Uterus (tissue), 3 donors: ENCODE measurements at regions not wholly inside any gene's neighbourhood (a gene's known extent, or its start where the extent isn't known, plus 50 kb on each side); places are given as distances from the start of the nearest gene placed in this dataset.

Experiments used
- DNase-seq, 2 donors: peaks; one replicate each; pipeline ENCODE4 v3.0.0-alpha.2; 2019 to 2020
- H3K27ac ChIP-seq, 2 donors: fragments of 200-600 bp; sonication (generic); 1 replicate in 1 of 2; 2 replicates in 1 of 2; pipeline ENCODE4 v1.5.1; 2016 to 2018
- H3K27me3 ChIP-seq, 2 donors: fragments of 200-600 bp; sonication (generic); one replicate each; pipeline ENCODE4 v1.5.1; 2018 to 2019; ENCODE audit warnings: control low read depth in 1 of 2
- H3K36me3 ChIP-seq, 2 donors: fragments of 200-600 bp; sonication (generic); one replicate each; pipeline ENCODE4 v1.5.1; 2019; ENCODE audit warnings: control low read depth in 1 of 2
- H3K4me1 ChIP-seq, 2 donors: fragments of 200-600 bp; sonication (generic); one replicate each; pipeline ENCODE4 v1.5.1; 2018 to 2019; ENCODE audit warnings: control low read depth in 1 of 2
- H3K4me3 ChIP-seq, 2 donors: fragments of 200-600 bp; sonication (generic); 1 replicate in 1 of 2; 2 replicates in 1 of 2; pipeline ENCODE4 v1.5.1; 2018 to 2019; ENCODE audit warnings: mild to moderate bottlenecking in 1 of 2
- H3K9me3 ChIP-seq, 2 donors: fragments of 200-600 bp; sonication (generic); one replicate each; pipeline ENCODE4 v1.5.1; 2019; ENCODE audit warnings: control low read depth in 1 of 2
- CTCF ChIP-seq, 4 experiments: fragments of 200-600 bp in 2 of 4; fragments of 450-650 bp in 2 of 4; sonication (generic) in 2 of 4; IDR thresholded peaks; one replicate each; pipeline ENCODE4 v1.5.1; 2016 to 2019; ENCODE audit warnings: antibody characterized with exemption in 4 of 4, mild to moderate bottlenecking in 2 of 4, moderate library complexity in 1 of 4
- POLR2A ChIP-seq, 2 donors: fragments of 450-650 bp; IDR thresholded peaks; one replicate each; pipeline ENCODE4 v1.6.1; 2016; ENCODE audit warnings: antibody characterized with exemption in 2 of 2, mild to moderate bottlenecking in 1 of 2, moderate library complexity in 1 of 2
- intact Hi-C: fragments of 100-400 bp; cut with DNase I; formaldehyde crosslinking; loops from one replicate; pipeline ENCODE4 v1.15.1; 2023; ENCODE audit warnings: low total_unique reads
- donor health status: DM: yes; HTN: yes; CAD: no.

- no peak for TF ChIP-seq POLR2A (IDR thresholded peaks at IDR 0.05)
- TF ChIP-seq CTCF (IDR thresholded peaks at IDR 0.05): no peak
- DNase-seq: no peak
- Histone ChIP-seq H3K27ac (no peak overlapping the region), H3K4me1 (no peaks in the 10 kb centered on the region), H3K9me3 (no peaks in the 10 kb centered on the region), H3K4me3 (no peak overlapping the region), H3K36me3 (no peaks in the 10 kb centered on the region), H3K27me3 (no peaks in the 10 kb centered on the region)
- intact Hi-C loops: no loop called here
These were observed 274.9 kb upstream of the ADARB2 start for GRCh38 chr10:2012209-2012608.

- Histone ChIP-seq H3K36me3 (no peaks in the 10 kb centered on the region), H3K27me3 (no peaks in the 10 kb centered on the region), H3K9me3 (no peaks in the 10 kb centered on the region), H3K4me3 (no peak overlapping the region), H3K27ac (no peak overlapping the region), H3K4me1 (no peaks in the 10 kb centered on the region)
- intact Hi-C loops: no loop called here
- DNase-seq: no peak
- no peak for TF ChIP-seq CTCF (IDR thresholded peaks at IDR 0.05)
- TF ChIP-seq POLR2A (IDR thresholded peaks at IDR 0.05): no peak
These were observed 273.9 kb upstream of the ADARB2 start for GRCh38 chr10:2011106-2011716.

- Histone ChIP-seq H3K36me3 (no peaks in the 10 kb centered on the region), H3K9me3 (no peaks in the 10 kb centered on the region), H3K27me3 (no peaks in the 10 kb centered on the region), H3K4me1 (no peaks in the 10 kb centered on the region), H3K27ac (no peak overlapping the region), H3K4me3 (no peak overlapping the region)
- intact Hi-C loops: no loop called here
- DNase-seq: no peak
- TF ChIP-seq POLR2A (IDR thresholded peaks at IDR 0.05): no peak
- TF ChIP-seq CTCF (IDR thresholded peaks at IDR 0.05): no peak
These were observed 268.2 kb upstream of the ADARB2 start for GRCh38 chr10:2005546-2005945.

GRCh38 chr10:1992930-1993329, 255.6 kb upstream of the ADARB2 start:
- intact Hi-C loops: no loop called here
- no peaks in the 10 kb centered on the region for H3K27me3 ChIP-seq
- no peak for DNase-seq
- no peaks in the 10 kb centered on the region for H3K4me1 ChIP-seq
- no peaks in the 10 kb centered on the region for H3K36me3 ChIP-seq
- H3K9me3 ChIP-seq: no peaks in the 10 kb centered on the region
- no peak overlapping the region for H3K27ac ChIP-seq
- H3K4me3 ChIP-seq: no peak overlapping the region
- TF ChIP-seq CTCF (IDR thresholded peaks at IDR 0.05) (no peak), POLR2A (IDR thresholded peaks at IDR 0.05) (no peak)

- no peaks in the 10 kb centered on the region for H3K9me3 ChIP-seq
- intact Hi-C loops: no loop called here
- H3K27me3 ChIP-seq: no peaks in the 10 kb centered on the region
- DNase-seq: no peak
- H3K27ac ChIP-seq: no peak overlapping the region
- H3K4me3 ChIP-seq: no peak overlapping the region
- no peaks in the 10 kb centered on the region for H3K4me1 ChIP-seq
- no peaks in the 10 kb centered on the region for H3K36me3 ChIP-seq
- no peak for TF ChIP-seq CTCF (IDR thresholded peaks at IDR 0.05)
- no peak for TF ChIP-seq POLR2A (IDR thresholded peaks at IDR 0.05)
These were observed 251.8 kb upstream of the ADARB2 start for GRCh38 chr10:1989090-1989489.
